Mesenchymal stem cell (in vitro differentiated cells and primary cell): ENCODE measurements at regions not wholly inside any gene's neighbourhood (a gene's known extent, or its start where the extent isn't known, plus 50 kb on each side); places are given as distances from the start of the nearest gene placed in this dataset.

Experiments
- DNase-seq: peaks from one replicate; pipeline ENCODE4 v3.0.0-alpha.2; 2013
- H2AFZ ChIP-seq: one replicate; pipeline ENCODE4 v1.6.1; 2013; ENCODE audit warnings: low read depth, mild to moderate bottlenecking, control low read depth, inconsistent platforms, low read length, moderate library complexity
- H2AK5ac ChIP-seq: 2 replicates; pipeline ENCODE4 v1.6.1; 2013; ENCODE audit warnings: low read length, moderate library complexity, mild to moderate bottlenecking, inconsistent platforms; ENCODE audit not compliant: severe bottlenecking
- H2BK120ac ChIP-seq: one replicate; pipeline ENCODE4 v1.6.1; 2013; ENCODE audit warnings: low read depth, mild to moderate bottlenecking, inconsistent platforms, low read length, moderate library complexity
- H2BK12ac ChIP-seq, 2 experiments: one replicate each; pipeline ENCODE4 v1.6.1; 2013; ENCODE audit warnings: inconsistent platforms in 2 of 2, low read length in 2 of 2, mild to moderate bottlenecking in 2 of 2, moderate library complexity in 2 of 2, control low read depth in 1 of 2
- H2BK15ac ChIP-seq: one replicate; pipeline ENCODE4 v1.6.1; 2013; ENCODE audit warnings: mild to moderate bottlenecking, low read depth, inconsistent platforms; ENCODE audit not compliant: poor library complexity, severe bottlenecking
- H2BK5ac ChIP-seq: 2 replicates; pipeline ENCODE4 v1.6.1; 2013; ENCODE audit warnings: low read depth, mild to moderate bottlenecking, low read length, control low read depth, inconsistent platforms; ENCODE audit not compliant: poor library complexity, severe bottlenecking
- H3K14ac ChIP-seq, 2 experiments: one replicate each; pipeline ENCODE4 v1.6.1; 2013; ENCODE audit warnings: inconsistent platforms in 2 of 2, low read length in 2 of 2, control low read depth in 1 of 2, mild to moderate bottlenecking in 1 of 2, moderate library complexity in 1 of 2
- H3K18ac ChIP-seq, 2 experiments: one replicate each; pipeline ENCODE4 v1.6.1; 2013; ENCODE audit warnings: inconsistent platforms in 2 of 2, low read length in 2 of 2, control low read depth in 1 of 2, low read depth in 1 of 2, mild to moderate bottlenecking in 1 of 2
- H3K23ac ChIP-seq, 2 experiments: one replicate each; pipeline ENCODE4 v1.6.1; 2013; ENCODE audit warnings: inconsistent platforms in 2 of 2, low read length in 2 of 2, mild to moderate bottlenecking in 2 of 2, moderate library complexity in 2 of 2, control low read depth in 1 of 2
- H3K27ac ChIP-seq: 2 replicates; pipeline ENCODE4 v1.5.1; 2013; ENCODE audit warnings: mild to moderate bottlenecking, moderate library complexity, low read length, control low read depth, inconsistent platforms; ENCODE audit not compliant: poor library complexity, severe bottlenecking
- H3K27me3 ChIP-seq, 2 experiments: 2 replicates each; pipeline versions ENCODE4 v1.6.1 to v1.7.0; 2013; ENCODE audit warnings: low read length in 2 of 2, mild to moderate bottlenecking in 2 of 2, moderate library complexity in 2 of 2, control low read depth in 1 of 2, inconsistent platforms in 1 of 2; ENCODE audit not compliant: control insufficient read depth in 1 of 2, insufficient read depth in 1 of 2
- H3K36me3 ChIP-seq, 2 experiments: 2 replicates each; pipeline versions ENCODE4 v1.6.1 to v1.7.0; 2013; ENCODE audit warnings: low read length in 2 of 2, control low read depth in 1 of 2, inconsistent platforms in 1 of 2, low read depth in 1 of 2, mild to moderate bottlenecking in 1 of 2; ENCODE audit not compliant: insufficient read depth in 2 of 2, control insufficient read depth in 1 of 2
- H3K4ac ChIP-seq, 2 experiments: one replicate each; pipeline ENCODE4 v1.6.1; 2013; ENCODE audit warnings: inconsistent platforms in 2 of 2, low read length in 2 of 2, mild to moderate bottlenecking in 2 of 2, moderate library complexity in 2 of 2, control low read depth in 1 of 2, low read depth in 1 of 2
- H3K4me1 ChIP-seq: 2 replicates; pipeline ENCODE4 v1.6.1; 2013; ENCODE audit warnings: low read depth, low read length, control low read depth; ENCODE audit not compliant: control insufficient read depth, insufficient read depth
- H3K4me2 ChIP-seq: 2 replicates; pipeline ENCODE4 v1.6.1; 2013; ENCODE audit warnings: low read length, mild to moderate bottlenecking, inconsistent platforms; ENCODE audit not compliant: poor library complexity, severe bottlenecking
- H3K4me3 ChIP-seq, 2 experiments: 2 replicates each; pipeline versions ENCODE4 v1.5.1 to v1.7.0; 2013; ENCODE audit warnings: low read length in 2 of 2, mild to moderate bottlenecking in 2 of 2, control low read depth in 1 of 2, low read depth in 1 of 2; ENCODE audit not compliant: insufficient read depth in 1 of 2
- H3K79me1 ChIP-seq: replicated peaks from 2 replicates; pipeline ENCODE4 v1.6.1; 2013; ENCODE audit warnings: mild to moderate bottlenecking, control low read depth, low read length, inconsistent platforms; ENCODE audit not compliant: poor library complexity, severe bottlenecking
- H3K9ac ChIP-seq: 2 replicates; pipeline ENCODE4 v1.7.0; 2013; ENCODE audit warnings: mild to moderate bottlenecking, low read length, moderate library complexity
- H3K9me3 ChIP-seq: 2 replicates; pipeline ENCODE4 v1.7.0; 2013; ENCODE audit warnings: mild to moderate bottlenecking, low read length; ENCODE audit not compliant: control insufficient read depth
- H4K8ac ChIP-seq: one replicate; pipeline ENCODE4 v1.6.1; 2013; ENCODE audit warnings: inconsistent platforms, mild to moderate bottlenecking, low read length, moderate library complexity
- H4K91ac ChIP-seq: one replicate; pipeline ENCODE4 v1.6.1; 2013; ENCODE audit warnings: mild to moderate bottlenecking, low read length, inconsistent platforms
- WGBS: methylation state at CpG from one replicate; pipeline ENCODE4 v1.1.7; 2013; ENCODE audit warnings: mixed read lengths; 5-methylcytosine and 5-hydroxymethylcytosine counted together

DNA sequence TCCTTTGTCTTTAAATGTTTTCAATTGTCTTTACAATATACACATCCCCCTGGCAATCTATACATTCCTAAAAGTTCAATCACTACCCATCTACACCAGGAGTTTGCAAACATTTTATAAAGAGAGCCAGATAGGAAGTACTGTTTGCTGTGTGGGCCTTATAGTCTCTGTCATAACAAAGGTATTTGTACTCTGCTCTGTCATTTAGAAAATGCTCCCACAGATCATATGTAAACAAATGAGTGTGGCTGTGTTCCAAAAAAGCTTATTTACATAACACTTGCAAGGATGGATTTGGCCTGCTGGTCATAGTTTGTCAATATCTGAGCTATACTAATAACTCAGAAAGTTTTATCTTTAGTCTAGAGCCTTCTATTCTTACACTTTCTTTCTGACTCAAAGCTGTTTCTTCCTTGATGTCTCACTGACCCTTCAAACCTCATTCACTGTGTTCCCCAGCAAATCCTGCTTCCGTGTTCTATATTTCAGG, 511.9 kb downstream of the GBE1 start:
- Histone ChIP-seq H3K23ac (no peak overlapping the region), H3K27me3 (no peaks in the 10 kb centered on the region), H3K18ac (no peak overlapping the region), H3K14ac (no peak overlapping the region), H2BK15ac (no peak overlapping the region), H3K27ac (peak overlapping the region; percentile 50), H3K9ac (no peak overlapping the region), H3K36me3 (no peaks in the 10 kb centered on the region), H3K9me3 (no peaks in the 10 kb centered on the region), H4K91ac (no peak overlapping the region), H2BK120ac (no peak overlapping the region), H3K4me1 (no peaks in the 10 kb centered on the region), H3K4me2 (no peak overlapping the region), H2AK5ac (no peak overlapping the region), H2BK12ac (no peak overlapping the region), H4K8ac (no peak overlapping the region), H3K4me3 (no peak overlapping the region), H2BK5ac (no peak overlapping the region), H2AFZ (no peak overlapping the region), H3K4ac (no peak overlapping the region), H3K79me1 (no peaks in the 10 kb centered on the region)
- WGBS = 73% methylated on average over 1 of the region's 1 CpG
- peak; percentile 55 for DNase-seq

GRCh38 chr3:81245501-81245900, 515.9 kb downstream of the GBE1 start:
- WGBS = no CpG with 5 or more reads among the region's 3 CpGs

DNA sequence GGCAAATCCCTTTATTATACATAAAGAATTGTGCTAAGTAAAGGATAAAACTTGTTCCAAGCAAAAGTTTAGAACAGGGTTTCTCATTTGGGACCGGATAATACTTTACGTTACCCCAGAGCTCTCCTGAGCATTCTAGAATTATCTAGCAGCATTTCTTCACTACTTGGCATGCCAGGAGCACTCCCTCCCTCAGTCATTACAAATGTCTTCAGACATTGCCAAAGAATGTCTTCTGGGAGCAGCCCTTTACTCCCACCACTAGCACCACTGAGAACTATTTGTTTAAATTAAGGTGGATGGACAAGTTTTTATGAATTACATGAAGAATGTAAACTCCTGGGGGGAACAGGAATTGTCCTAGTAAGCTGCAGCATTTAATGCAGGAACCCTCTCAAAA, 516.4 kb downstream of the GBE1 start:
- Histone ChIP-seq H4K91ac (no peak overlapping the region), H3K27me3 (no peaks in the 10 kb centered on the region), H3K9ac (no peak overlapping the region), H2BK15ac (no peak overlapping the region), H3K4me1 (no peaks in the 10 kb centered on the region), H3K36me3 (no peaks in the 10 kb centered on the region), H3K18ac (no peak overlapping the region), H3K9me3 (no peaks in the 10 kb centered on the region), H2BK120ac (no peak overlapping the region), H3K27ac (no peak overlapping the region), H3K4ac (no peak overlapping the region), H2AK5ac (no peak overlapping the region), H3K14ac (no peak overlapping the region), H4K8ac (no peak overlapping the region), H3K4me3 (peak overlapping the region in 1 of 2 experiments; percentile 44), H3K79me1 (no peaks in the 10 kb centered on the region), H3K23ac (no peak overlapping the region), H2AFZ (no peak overlapping the region), H2BK12ac (no peak overlapping the region), H2BK5ac (no peak overlapping the region), H3K4me2 (no peak overlapping the region)
- DNase-seq = no peak
- WGBS = 97% methylated on average over 2 of the region's 2 CpGs

More at GRCh38 chr3:81245501-81245900, 515.9 kb downstream of the GBE1 start:
- H4K8ac ChIP-seq = no peak overlapping the region
- peak overlapping the region in 1 of 2 experiments; percentile 44 for H3K4me3 ChIP-seq
- no peak overlapping the region for H3K4ac ChIP-seq
- DNase-seq = no peak
- no peaks in the 10 kb centered on the region for H3K36me3 ChIP-seq
- H2AK5ac ChIP-seq = no peak overlapping the region
- H3K14ac ChIP-seq = no peak overlapping the region
- no peak overlapping the region for H3K27ac ChIP-seq
- H2AFZ ChIP-seq = no peak overlapping the region
- H2BK120ac ChIP-seq = no peak overlapping the region
- H2BK15ac ChIP-seq = no peak overlapping the region
- H3K18ac ChIP-seq = no peak overlapping the region
- H3K4me2 ChIP-seq = no peak overlapping the region
- H3K4me1 ChIP-seq = no peaks in the 10 kb centered on the region
- H3K9me3 ChIP-seq = no peaks in the 10 kb centered on the region
- no peak overlapping the region for H4K91ac ChIP-seq
- no peak overlapping the region for H2BK5ac ChIP-seq
- H3K9ac ChIP-seq = peak overlapping the region; percentile 16
- H3K79me1 ChIP-seq = no peaks in the 10 kb centered on the region
- H3K27me3 ChIP-seq = no peaks in the 10 kb centered on the region
- no peak overlapping the region for H2BK12ac ChIP-seq
- no peak overlapping the region for H3K23ac ChIP-seq

DNA sequence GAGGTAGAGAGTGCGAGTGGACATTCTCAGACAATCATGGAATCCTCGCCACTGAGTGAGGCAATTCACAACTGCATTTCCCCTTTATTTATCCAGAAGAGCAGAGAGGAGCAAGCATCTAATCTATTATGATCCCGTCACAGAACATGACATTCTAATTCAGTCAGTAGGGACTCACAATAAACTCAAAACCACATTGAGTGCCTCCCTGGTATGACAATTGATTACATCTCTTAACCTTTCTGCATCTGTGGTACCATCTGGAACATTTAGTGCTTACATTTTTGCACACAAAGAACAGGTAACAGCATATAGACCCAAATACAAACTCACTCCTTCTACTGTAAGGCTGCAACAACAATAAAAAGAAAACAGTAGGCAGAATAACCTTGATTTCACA, 517.2 kb downstream of the GBE1 start:
- no peak overlapping the region for H3K4ac ChIP-seq
- no peak overlapping the region for H2AFZ ChIP-seq
- no peak for DNase-seq
- H2BK12ac ChIP-seq = no peak overlapping the region
- no peak overlapping the region for H2BK5ac ChIP-seq
- no peaks in the 10 kb centered on the region for H3K36me3 ChIP-seq
- H3K14ac ChIP-seq = no peak overlapping the region
- H3K79me1 ChIP-seq = no peaks in the 10 kb centered on the region
- H3K4me3 ChIP-seq = no peak overlapping the region
- 88% methylated on average over 3 of the region's 3 CpGs for WGBS
- H4K8ac ChIP-seq = no peak overlapping the region
- H3K27me3 ChIP-seq = no peaks in the 10 kb centered on the region
- no peak overlapping the region for H3K4me2 ChIP-seq
- no peak overlapping the region for H2BK120ac ChIP-seq
- peak overlapping the region; percentile 21 for H2AK5ac ChIP-seq
- H3K4me1 ChIP-seq = no peaks in the 10 kb centered on the region
- H3K23ac ChIP-seq = no peak overlapping the region
- H3K18ac ChIP-seq = no peak overlapping the region
- H2BK15ac ChIP-seq = no peak overlapping the region
- H3K9ac ChIP-seq = no peak overlapping the region
- H3K27ac ChIP-seq = no peak overlapping the region
- H3K9me3 ChIP-seq = no peaks in the 10 kb centered on the region
- no peak overlapping the region for H4K91ac ChIP-seq
